ENCODE measurements at regions not wholly inside any gene's neighbourhood (a gene's known extent, or its start where the extent isn't known, plus 50 kb on each side); places are given as distances from the start of the nearest gene placed in this dataset.

DNA sequence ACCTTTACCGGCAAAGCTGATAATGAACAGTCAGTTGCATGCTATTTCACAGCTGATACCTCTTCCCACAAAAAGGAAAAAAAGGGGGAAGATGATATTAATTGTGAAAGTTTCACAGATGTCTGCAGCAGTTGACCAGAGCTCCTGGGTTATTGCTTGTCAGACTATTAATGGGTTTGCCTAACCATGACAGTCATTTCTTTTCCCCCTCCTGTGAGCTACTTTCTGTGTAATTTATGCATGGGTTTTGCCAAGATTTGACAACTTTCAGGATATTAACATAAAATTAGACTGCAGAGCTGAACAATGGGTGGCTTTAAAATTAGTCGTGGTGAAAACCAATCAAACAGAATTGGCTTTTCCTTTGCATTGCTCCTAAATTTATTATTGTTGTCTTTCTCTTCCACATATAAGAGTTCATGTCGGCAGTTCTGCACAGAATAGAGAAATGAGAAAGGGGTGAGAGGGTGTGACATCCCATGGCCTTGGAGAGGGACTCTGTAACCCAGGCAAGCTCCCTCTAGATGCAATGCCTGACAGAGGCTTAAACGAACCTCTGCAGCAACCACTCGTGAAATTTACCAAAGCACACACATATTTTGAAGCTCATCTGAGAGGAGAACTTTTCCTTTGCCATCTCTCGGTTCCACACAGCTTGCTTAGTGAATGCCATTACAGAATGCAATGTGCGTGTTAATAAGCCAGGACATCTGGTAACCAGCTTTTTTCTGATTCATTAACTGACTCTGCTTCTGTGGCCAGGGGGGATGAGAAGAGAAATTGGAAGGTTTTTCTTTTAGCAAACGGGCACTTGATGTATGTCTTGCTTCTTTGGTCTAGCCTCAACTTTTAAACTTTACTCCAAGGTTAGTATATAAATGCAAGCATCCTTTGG is 82.2 kb upstream of the ITGA4 start:
- DNase-seq (ENCODE audit: insufficient read length, low spot score) (no peak), FAIRE-seq (peak; percentile 97)

DNA sequence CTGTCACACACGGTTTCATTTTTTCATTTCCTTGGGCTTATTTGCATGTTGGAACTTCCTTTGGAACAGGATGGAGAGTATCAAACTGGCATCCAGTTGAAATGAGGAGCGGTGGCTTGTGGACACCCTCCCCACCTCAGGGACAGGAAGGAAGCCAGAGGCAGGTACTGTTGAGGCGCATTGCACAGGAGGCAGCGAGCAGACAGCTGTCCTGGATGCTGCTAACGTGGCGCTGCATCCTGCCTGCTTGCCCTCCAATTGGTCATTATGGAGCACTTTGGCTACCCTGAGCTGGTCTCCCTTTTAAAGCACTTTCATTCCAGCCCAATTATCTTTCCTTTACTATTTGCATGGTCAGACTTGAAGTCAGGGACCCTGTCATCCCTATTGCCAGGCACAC is 80.7 kb upstream of the ITGA4 start:
- DNase-seq (ENCODE audit: insufficient read length, low spot score) (no peak), FAIRE-seq (peak; percentile 82)

GRCh38 chr2:181376999-181377398 is 80.2 kb upstream of the ITGA4 start:
- FAIRE-seq, result no peak

GRCh38 chr2:181378491-181378890 is 78.7 kb upstream of the ITGA4 start:
- DNase-seq (ENCODE audit: insufficient read length, low spot score) (no peak), FAIRE-seq (no peak)

More at GRCh38 chr2:181376999-181377398, 80.2 kb upstream of the ITGA4 start:
- no peak for DNase-seq (ENCODE audit: insufficient read length, low spot score)

GRCh38 chr2:181380581-181380980 is 76.6 kb upstream of the ITGA4 start:
- DNase-seq (ENCODE audit: insufficient read length, low spot score) (no peak), FAIRE-seq (peak; percentile 76)

DNA sequence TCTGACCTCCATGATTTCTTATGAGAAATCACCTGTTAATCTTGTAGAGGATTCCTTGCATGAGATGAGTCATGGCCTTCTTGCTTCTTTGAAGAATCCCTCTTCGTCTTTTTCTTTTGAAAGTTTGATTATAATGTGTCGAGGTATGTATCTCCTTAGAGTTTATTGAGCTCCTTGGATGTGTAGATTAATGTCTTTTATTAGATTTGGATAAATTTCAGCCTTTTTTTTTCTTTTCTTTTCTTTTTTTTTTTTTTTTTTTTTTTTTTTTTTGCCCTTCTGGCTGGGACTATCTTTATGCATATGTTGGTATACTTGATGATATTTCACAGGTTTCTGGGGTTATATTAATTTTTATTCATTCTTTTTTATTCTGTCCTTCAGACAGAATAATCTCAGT is 72.3 kb upstream of the ITGA4 start:
- DNase-seq (ENCODE audit: insufficient read length, low spot score) (no peak), FAIRE-seq (no peak)

DNA sequence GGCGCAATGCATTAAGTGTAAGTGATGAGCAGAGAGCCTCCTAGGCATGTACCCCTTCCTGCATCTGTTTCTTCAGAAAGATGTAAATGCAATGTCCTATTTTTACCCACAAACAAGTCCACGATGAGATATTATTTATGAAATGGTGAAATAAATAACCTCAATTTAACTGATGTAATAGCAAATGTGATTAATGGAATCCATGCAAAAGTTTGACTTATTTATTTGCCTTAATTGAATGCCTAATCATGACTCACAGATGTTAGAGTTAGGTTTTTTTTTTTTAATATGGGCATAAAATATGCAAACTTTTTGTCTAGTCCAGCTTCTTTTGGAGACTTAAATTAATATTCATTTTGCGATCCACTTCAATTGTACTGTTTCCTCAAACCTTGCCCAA is 67.7 kb upstream of the ITGA4 start:
- FAIRE-seq (no peak), DNase-seq (ENCODE audit: insufficient read length, low spot score) (no peak)

DNA sequence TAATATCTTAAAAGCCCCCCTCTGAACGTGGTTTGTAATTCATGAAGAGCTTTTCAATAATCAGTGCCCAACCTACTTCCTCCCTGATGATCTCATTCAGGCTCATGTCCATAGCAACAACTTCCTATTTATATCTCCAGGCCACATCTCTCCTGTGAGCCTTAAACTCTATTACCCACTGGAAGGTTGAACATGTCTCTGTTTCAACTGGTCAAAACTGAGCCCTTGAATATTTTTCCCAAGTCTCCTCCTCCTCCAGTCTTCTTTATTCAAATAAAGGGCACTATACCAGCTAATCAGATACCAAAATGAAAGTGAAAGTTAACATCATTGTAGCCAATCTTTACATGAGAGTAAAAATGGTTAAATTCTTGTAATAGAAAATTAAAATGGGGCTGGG is 63.7 kb upstream of the ITGA4 start:
- FAIRE-seq (peak; percentile 89), DNase-seq (ENCODE audit: insufficient read length, low spot score) (no peak)

DNA sequence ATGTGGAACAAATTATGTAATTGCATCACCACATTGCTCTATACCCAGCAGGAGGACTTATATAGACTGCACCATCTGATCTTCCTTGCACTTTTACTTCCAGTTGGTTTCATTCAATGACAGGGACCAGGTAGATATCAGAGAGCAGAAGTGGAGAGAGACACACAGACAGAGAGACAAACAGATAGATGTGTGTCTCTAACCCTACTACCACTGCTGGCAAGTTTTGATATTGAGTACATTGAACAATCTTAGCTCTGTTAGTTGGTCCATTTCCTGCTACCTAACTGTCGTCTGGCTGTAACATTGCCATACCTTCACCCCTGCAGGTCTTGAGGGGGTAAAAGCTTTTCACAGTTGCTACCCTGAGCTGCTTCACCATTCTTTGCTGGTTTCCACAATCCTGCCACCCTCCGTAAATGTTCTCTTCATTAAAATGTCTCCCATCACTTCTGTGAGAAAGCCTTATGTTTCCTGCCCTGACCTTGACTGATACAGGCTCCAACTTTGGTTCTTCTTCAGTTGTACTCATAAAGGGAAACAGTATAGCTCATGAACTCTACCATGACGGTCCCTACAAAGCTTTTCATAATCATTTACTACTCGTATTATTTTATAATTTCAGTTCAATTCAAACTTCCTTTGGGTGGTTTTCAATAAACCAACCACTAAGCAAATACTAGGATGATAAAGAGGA is 62.3 kb upstream of the ITGA4 start:
- no peak for DNase-seq (ENCODE audit: insufficient read length, low spot score)
- FAIRE-seq, result peak; percentile 21

DNA sequence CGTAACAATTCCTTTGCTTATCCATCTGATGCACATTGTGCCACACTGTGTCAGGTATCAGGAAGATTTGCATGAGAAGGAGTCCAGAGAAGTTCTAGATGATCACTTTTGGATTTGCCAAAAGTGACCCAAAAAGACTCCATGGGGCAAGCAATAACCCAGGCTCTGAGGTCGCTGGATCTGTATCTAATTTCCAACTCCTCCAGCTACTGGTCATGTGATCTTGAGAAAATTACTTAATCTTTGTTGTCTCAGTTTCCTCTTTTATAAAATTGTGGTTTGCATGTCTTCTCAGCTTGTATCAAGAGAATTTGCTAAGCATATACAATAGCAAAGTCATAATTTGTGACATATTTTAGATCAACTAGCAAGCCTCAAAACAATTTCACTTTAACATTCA is 61.3 kb upstream of the ITGA4 start:
- DNase-seq (ENCODE audit: insufficient read length, low spot score) (no peak), FAIRE-seq (no peak)

GRCh38 chr2:181396256-181397123 is 60.7 kb upstream of the ITGA4 start:
- no peak for DNase-seq (ENCODE audit: insufficient read length, low spot score)

GRCh38 chr2:181397331-181397730 is 59.9 kb upstream of the ITGA4 start:
- DNase-seq (ENCODE audit: insufficient read length, low spot score) (no peak), FAIRE-seq (no peak)

More at GRCh38 chr2:181396256-181397123, 60.7 kb upstream of the ITGA4 start:
- FAIRE-seq, result peak; percentile 82

DNA sequence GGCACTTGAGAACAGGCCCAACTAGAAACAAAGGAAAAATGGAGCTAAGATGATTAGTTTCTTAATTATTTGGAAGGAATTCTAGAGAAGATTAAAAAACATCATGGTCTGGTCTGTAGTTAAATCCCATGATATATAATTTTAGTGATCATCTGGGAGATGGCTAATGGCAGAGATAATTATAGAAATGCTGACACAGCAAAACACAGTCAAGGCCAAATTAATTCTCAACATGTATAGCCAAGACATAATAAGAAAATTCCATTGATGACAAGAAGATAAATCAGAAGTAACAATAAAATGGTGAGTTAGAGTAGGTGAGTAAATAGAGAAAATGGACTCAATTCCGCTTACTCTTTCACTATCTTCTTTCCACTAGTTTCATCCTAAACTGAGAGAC is 59.2 kb upstream of the ITGA4 start:
- FAIRE-seq, result peak; percentile 55
- no peak for DNase-seq (ENCODE audit: insufficient read length, low spot score)

DNA sequence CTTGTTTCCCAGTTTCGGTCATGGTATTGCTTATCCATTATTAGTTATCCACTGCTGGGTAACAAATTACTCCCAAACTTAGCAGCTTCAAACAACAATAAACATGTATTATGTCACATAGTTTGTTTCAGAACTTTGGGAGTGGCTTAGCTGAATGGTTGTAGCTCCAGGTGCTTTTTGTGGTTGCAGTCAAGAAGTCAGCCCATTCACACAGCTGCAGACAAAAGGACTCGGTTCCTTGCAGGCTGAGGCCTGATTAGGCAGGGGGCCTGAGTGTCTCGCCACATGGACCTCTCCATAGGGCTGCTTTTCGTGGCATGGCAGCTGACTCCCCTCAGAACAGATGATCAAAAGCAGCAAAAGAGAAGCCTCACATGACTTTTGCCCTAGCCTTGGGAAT is 58.2 kb upstream of the ITGA4 start:
- DNase-seq (ENCODE audit: insufficient read length, low spot score), result no peak
- peak; percentile 76 for FAIRE-seq

DNA sequence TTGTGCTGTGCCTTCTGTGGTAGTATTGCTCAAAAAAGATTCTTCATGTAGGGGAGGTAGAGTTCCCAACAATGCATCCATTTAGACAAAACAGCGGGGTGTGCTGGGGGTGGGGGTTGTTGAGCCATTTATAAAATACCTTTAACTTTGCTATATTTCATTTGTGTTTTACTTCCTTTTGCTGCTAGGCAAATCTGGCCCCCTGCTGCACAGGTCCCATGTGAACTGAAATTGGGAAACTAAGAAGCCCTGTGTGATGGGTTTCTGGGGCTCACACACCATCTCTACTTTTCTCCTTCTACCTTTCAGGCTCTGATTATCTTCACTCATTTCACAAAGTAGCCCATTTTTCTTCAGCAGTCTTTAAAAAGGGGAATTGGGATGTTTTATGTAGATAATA is 52.7 kb upstream of the ITGA4 start:
- DNase-seq (ENCODE audit: insufficient read length, low spot score), result no peak
- FAIRE-seq, result peak; percentile 48

DNA sequence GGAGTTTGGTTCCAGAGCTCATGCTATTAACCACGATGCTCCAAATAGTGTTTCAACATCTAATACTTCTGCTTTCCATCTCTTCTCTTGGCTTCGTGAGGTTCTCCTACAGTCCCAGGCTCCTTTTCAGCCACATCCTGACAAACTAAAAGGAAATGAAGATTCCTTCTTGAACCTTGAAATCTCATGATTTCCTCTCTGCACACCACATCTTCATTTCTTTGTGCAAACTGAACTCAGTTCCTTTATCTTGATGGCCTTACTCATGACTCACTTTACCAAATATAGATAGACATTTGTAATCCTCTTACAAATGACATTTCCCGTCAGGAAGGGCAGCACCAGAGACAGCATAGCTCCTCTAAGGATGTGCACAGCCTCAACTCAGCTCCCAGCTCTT is 50.0 kb upstream of the ITGA4 start:
- no peak for FAIRE-seq
- no peak for DNase-seq (ENCODE audit: insufficient read length, low spot score)
